ENCODE measurements at regions not wholly inside any gene's neighbourhood (a gene's known extent, or its start where the extent isn't known, plus 50 kb on each side); places are given as distances from the start of the nearest gene placed in this dataset.

DNA sequence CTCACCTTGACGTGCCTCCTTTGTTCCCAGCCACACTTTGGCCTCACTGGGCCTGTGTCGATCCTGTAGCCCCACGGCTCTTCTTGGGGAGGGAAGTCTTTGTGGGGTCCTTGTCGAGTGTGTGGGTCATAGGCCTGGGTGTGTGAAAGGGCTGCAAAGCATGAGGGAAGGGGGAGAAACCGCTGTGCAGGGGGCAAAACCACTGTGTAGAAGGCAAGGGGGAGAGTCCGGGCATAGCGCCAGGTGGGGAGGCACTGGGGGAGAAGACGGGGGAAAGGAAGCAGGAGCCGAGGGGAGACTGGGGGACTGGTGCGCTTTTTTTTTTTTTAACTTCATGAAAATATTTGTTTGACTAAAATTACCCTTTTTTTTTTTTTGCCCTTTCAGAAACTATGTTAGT, 65.1 kb upstream of the RASD2 start:
- H3K27ac ChIP-seq: no peak overlapping the region
- TF ChIP-seq, protein P1, sequence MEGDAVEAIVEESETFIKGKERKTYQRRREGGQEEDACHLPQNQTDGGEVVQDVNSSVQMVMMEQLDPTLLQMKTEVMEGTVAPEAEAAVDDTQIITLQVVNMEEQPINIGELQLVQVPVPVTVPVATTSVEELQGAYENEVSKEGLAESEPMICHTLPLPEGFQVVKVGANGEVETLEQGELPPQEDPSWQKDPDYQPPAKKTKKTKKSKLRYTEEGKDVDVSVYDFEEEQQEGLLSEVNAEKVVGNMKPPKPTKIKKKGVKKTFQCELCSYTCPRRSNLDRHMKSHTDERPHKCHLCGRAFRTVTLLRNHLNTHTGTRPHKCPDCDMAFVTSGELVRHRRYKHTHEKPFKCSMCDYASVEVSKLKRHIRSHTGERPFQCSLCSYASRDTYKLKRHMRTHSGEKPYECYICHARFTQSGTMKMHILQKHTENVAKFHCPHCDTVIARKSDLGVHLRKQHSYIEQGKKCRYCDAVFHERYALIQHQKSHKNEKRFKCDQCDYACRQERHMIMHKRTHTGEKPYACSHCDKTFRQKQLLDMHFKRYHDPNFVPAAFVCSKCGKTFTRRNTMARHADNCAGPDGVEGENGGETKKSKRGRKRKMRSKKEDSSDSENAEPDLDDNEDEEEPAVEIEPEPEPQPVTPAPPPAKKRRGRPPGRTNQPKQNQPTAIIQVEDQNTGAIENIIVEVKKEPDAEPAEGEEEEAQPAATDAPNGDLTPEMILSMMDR (conservative IDR thresholded peaks at IDR 0.05): no peak

DNA sequence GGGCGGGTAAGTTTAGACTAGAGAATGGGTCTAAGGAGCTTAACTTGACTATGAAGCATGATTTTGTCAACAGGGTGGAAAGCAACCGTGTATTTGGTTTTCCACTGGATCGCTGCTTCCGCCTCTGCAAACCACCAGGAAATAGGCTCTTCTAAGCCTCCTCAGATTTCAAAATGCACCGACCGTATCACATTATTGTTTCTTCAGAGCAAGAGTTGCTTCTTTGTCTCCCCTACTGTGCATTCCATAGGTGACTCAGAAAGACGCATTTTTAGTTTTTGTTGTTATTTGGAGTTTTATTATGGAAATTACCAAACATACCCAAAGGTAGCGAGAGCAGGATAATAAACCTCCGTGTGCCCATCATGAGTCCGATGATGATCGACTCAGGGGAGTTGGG, 64.3 kb upstream of the RASD2 start:
- no peak overlapping the region for H3K27ac ChIP-seq
- TF ChIP-seq, protein P1 (conservative IDR thresholded peaks at IDR 0.05): no peak

DNA sequence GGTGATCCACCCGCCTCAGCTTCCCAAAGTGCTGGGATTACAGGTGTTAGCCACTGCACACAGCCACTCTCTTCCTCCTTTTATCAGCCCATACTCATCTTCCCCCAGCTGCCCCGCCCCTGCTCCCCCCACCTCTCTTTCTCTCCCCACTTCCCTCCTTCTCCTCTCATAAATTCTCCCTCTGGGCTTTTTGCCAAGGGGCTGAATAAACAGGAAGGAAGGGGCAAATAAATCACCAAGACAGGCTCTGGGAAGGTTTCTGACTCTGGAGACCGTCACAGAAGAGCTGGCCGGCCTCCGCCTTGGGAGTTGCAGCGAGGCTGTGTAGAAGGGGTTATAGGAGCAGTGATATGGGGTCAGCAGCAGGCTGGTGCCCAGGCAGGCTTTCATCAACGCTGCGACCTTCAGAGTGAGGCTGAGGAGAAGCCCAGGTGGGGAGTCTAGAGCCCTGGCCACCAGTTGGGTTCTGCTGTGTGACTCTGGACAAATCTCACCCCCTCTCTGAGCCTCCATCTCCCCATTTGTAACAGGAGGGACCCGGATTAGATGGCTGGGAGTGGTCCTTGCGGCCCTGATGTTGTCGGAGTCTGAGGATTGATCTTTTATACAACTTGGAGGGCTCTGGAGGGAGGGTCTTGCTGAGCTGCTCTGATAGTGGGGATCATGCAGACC, 62.6 kb upstream of the RASD2 start:
- TF ChIP-seq, protein P1 (conservative IDR thresholded peaks at IDR 0.05): no peak
- peak overlapping the region; percentile 91 for H3K27ac ChIP-seq

DNA sequence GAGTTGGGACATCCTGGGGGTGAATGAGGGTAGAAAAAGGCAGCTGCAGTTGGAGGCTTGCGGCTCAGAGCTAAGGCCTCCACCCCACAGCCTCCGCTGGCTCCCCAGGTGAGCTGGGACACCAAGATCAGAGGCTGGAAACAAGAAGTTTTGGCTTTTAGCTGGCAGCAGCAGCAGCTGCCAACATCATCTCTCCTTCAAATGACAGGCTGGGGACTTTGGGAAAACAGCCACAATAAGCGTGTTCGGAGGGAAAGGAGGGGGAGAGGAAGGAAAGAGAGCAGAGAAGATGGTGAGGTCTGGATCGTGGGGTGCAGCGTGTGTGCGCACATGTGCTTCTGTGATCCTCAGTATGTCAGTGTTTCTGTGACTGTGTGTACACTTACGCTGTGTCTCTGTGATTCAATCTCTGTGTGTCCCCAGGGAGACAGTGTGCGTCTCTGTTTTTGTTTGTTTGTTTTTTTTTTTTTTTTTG, 62.0 kb upstream of the RASD2 start:
- TF ChIP-seq, protein P1 (conservative IDR thresholded peaks at IDR 0.05): no peak
- peak overlapping the region; percentile 91 for H3K27ac ChIP-seq

DNA sequence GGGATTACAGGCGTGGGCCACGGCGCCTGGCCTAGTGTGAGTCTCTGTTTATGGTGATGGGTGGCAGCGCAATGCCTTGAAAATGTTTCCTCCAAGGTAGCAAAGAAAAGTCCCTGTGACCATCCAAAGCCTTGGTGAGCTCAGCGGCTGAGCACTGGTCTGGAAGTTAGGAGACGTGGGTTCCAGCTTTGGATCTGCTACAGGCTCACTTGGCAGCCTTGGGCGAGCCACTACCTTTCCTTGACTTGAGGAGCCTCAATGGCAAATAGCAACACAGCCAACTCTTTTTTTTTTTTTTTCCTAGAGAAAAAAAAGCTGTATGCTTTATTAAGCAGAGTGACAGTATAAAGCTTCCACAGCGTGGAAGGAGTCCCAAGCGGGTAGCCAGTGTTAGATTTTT, 61.3 kb upstream of the RASD2 start:
- TF ChIP-seq, protein P1 (conservative IDR thresholded peaks at IDR 0.05): no peak
- peak overlapping the region; percentile 91 for H3K27ac ChIP-seq

DNA sequence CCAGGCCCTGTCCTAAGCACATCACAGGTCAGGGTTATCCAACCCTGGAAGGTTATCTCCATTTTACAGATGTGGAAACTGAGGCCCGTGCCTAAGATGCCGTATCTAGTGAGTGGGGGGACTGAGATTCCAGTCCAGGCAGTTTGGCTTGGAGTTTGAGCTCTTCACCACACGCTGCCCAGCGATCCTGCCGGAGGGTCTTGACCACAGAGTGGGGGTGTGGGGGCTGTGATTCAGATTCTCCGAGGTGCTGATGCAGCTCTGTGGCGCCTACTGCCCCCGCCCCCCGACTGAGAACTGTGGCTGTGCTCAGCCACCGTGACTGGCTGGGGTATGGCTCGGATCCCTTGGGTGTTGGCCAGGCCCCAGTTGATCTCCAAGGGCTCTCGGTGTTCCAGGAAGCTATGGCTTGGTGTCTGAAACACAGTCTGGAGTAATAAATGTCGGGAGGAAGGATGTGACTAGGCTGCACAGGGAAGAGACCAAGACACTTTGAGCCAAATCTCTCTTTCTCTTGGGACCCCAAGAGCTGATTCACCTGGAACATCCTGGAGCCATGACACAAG, 60.6 kb upstream of the RASD2 start:
- TF ChIP-seq, protein P1 (conservative IDR thresholded peaks at IDR 0.05): no peak
- H3K27ac ChIP-seq: peak overlapping the region; percentile 91

DNA sequence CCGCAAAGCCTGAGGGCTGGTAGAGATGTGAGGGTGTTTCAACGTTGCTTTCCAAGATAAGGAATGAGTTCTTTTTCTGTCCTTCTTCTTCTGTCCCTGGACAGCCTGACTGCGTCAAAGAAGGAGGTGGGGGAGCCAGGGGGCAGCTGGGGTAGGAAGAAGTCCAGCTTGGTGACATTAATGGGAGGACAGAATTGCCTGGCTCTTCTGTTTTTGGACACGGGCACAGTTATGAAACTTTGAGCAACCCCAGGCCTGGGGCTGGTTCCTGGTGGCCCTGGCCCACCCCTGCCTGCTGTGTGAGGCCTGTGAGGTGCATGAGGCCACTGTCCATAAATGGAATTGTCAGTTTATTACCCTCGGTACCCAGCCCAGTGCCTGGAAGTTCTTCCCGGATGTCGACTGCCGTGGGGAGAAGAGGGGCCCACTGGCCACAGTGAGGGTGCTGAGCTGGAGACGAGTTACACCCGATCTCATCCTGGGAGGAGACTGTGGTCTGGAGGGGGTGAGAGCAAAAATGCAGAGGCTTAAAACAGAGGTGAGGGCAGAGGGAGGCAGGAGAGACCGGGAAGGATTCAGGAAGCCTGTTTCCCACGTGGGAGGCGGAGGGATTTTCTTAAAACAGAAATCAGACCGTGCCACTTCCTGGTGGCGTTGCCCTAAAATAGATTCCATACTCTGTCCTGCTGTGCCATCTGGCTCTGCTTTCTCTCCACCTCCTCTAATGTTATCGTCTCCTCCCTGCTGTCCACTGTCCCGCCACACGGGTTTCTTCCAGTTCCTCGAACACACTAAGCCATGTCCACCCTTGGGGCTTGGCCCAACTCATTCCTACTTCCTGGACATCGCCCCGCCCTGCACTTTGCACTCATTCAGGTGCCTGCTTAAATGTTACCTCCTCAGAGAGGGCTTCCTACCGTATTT, 59.7 kb upstream of the RASD2 start:
- H3K27ac ChIP-seq: peak overlapping the region; percentile 91
- TF ChIP-seq, protein P1 (conservative IDR thresholded peaks at IDR 0.05): no peak

Data from VCaP (cell line).